Keratinocyte (primary cell): ENCODE measurements at regions not wholly inside any gene's neighbourhood (a gene's known extent, or its start where the extent isn't known, plus 50 kb on each side); places are given as distances from the start of the nearest gene placed in this dataset.

Experiments
- DNase-seq: peaks from one replicate; pipeline ENCODE4 v3.0.0-alpha.2; 2011; ENCODE audit warnings: low read depth, missing footprints, low spot score
- FAIRE-seq: peaks from 2 replicates; lab custom pipeline; 2011; peaks lifted over from hg19 to GRCh38; lab: Jason Lieb, UNC
- H2AFZ ChIP-seq: 2 replicates; pipeline ENCODE4 v1.6.0; 2012; ENCODE audit warnings: low read length, control low read depth, inconsistent platforms; ENCODE audit not compliant: control insufficient read depth
- H3K27ac ChIP-seq: 2 replicates; pipeline ENCODE4 v1.5.1; 2011; ENCODE audit warnings: low read length; ENCODE audit not compliant: control insufficient read depth, insufficient read depth
- H3K27me3 ChIP-seq: 3 replicates; pipeline ENCODE4 v1.6.0; 2011; ENCODE audit warnings: low read length; ENCODE audit not compliant: control insufficient read depth, insufficient read depth; ENCODE audit errors: extremely low read depth
- H3K36me3 ChIP-seq, 2 experiments: 2 replicates in 1 of 2; 3 replicates in 1 of 2; pipeline ENCODE4 v1.5.1; 2011; ENCODE audit warnings: low read length in 2 of 2, mild to moderate bottlenecking in 1 of 2; ENCODE audit not compliant: control insufficient read depth in 2 of 2, insufficient read depth in 2 of 2; ENCODE audit errors: extremely low read depth in 1 of 2
- H3K4me1 ChIP-seq: 3 replicates; pipeline ENCODE4 v1.5.1; 2011; ENCODE audit warnings: low read length; ENCODE audit not compliant: control insufficient read depth, insufficient read depth; ENCODE audit errors: extremely low read depth
- H3K4me2 ChIP-seq: 3 replicates; pipeline ENCODE4 v1.6.0; 2011; ENCODE audit warnings: low read depth, low read length; ENCODE audit not compliant: control insufficient read depth, insufficient read depth; ENCODE audit errors: extremely low read depth
- H3K4me3 ChIP-seq, 3 experiments: fragments of 200-600 bp in 1 of 3; sonication (generic) in 1 of 3; 2 replicates in 2 of 3; 3 replicates in 1 of 3; pipeline ENCODE4 v1.5.1; 2011 to 2016; ENCODE audit warnings: low read length in 3 of 3, mild to moderate bottlenecking in 3 of 3, control low read depth in 2 of 3, inconsistent platforms in 1 of 3, low read depth in 1 of 3, mixed read lengths in 1 of 3, mixed run types in 1 of 3, moderate library complexity in 1 of 3; ENCODE audit not compliant: control insufficient read depth in 2 of 3, insufficient read depth in 2 of 3; ENCODE audit errors: extremely low read depth in 1 of 3
- H3K79me2 ChIP-seq: 2 replicates; pipeline ENCODE4 v1.6.0; 2012; ENCODE audit warnings: low read length; ENCODE audit not compliant: control insufficient read depth, insufficient read depth
- H3K9ac ChIP-seq: 3 replicates; pipeline ENCODE4 v1.6.0; 2011; ENCODE audit warnings: low read length; ENCODE audit not compliant: control insufficient read depth, insufficient read depth; ENCODE audit errors: extremely low read depth
- H3K9me1 ChIP-seq: 3 replicates; pipeline ENCODE4 v1.6.0; 2011; ENCODE audit warnings: low read length; ENCODE audit not compliant: control insufficient read depth, insufficient read depth; ENCODE audit errors: extremely low read depth
- H3K9me3 ChIP-seq: 2 replicates; pipeline ENCODE4 v1.5.1; 2012; ENCODE audit warnings: low read depth, low read length; ENCODE audit not compliant: control insufficient read depth
- H4K20me1 ChIP-seq: 3 replicates; pipeline ENCODE4 v1.6.0; 2011; ENCODE audit warnings: low read length; ENCODE audit not compliant: control insufficient read depth, insufficient read depth; ENCODE audit errors: extremely low read depth
- CTCF ChIP-seq, 3 experiments: IDR thresholded peaks in 1 of 3; conservative IDR thresholded peaks in 1 of 3; optimal IDR thresholded peaks in 1 of 3; 2 replicates in 2 of 3; 3 replicates in 1 of 3; pipeline versions ENCODE3 to v1.5.1; 2011; ENCODE audit warnings: low read length in 3 of 3, mild to moderate bottlenecking in 3 of 3, moderate library complexity in 2 of 3, control low read depth in 1 of 3, inconsistent platforms in 1 of 3; ENCODE audit not compliant: insufficient read depth in 2 of 3; ENCODE audit errors: extremely low read depth in 1 of 3
- EZH2 ChIP-seq: IDR thresholded peaks from one replicate; pipeline ENCODE4 v1.6.1; 2012; ENCODE audit warnings: inconsistent platforms, mild to moderate bottlenecking, low read length, moderate library complexity
- dilution Hi-C: fragments of 300-500 bp; cut with MboI; formaldehyde crosslinking; loops from one replicate; pipeline ENCODE4 v1.7.0; 2020; ENCODE audit warnings: low sequenced_read_pairs; ENCODE audit not compliant: extremely low pct_ligation_motif_present

GRCh38 chr2:78420132-78420531 is 605.4 kb upstream of the REG3G start:
- no peak for FAIRE-seq
- H3K36me3 ChIP-seq: no peaks in the 10 kb centered on the region
- no peaks in the 10 kb centered on the region for H3K9me3 ChIP-seq
- H4K20me1 ChIP-seq: no peaks in the 10 kb centered on the region
- H3K27ac ChIP-seq: no peak overlapping the region
- dilution Hi-C loops: no loop called here
- H3K9me1 ChIP-seq: no peaks in the 10 kb centered on the region
- no peaks in the 10 kb centered on the region for H3K79me2 ChIP-seq
- no peak for TF ChIP-seq CTCF (optimal IDR thresholded peaks at IDR 0.05 in 1 of 3, IDR thresholded peaks at IDR 0.05 in 1 of 3, conservative IDR thresholded peaks at IDR 0.05 in 1 of 3; ENCODE audit: extremely low read depth in 1 of 3, insufficient read depth in 2 of 3, low read length in 3 of 3)
- TF ChIP-seq EZH2: no peak
- H3K4me2 ChIP-seq: no peak overlapping the region
- no peaks in the 10 kb centered on the region for H3K4me1 ChIP-seq
- no peaks in the 10 kb centered on the region for H3K27me3 ChIP-seq
- H3K9ac ChIP-seq: no peak overlapping the region
- DNase-seq: no peak
- no peak overlapping the region for H2AFZ ChIP-seq
- H3K4me3 ChIP-seq: no peak overlapping the region

GRCh38 chr2:78423631-78424030 is 601.9 kb upstream of the REG3G start:
- Histone ChIP-seq H3K9me1 (no peaks in the 10 kb centered on the region), H3K27ac (no peak overlapping the region), H3K4me1 (no peaks in the 10 kb centered on the region), H3K79me2 (no peaks in the 10 kb centered on the region), H3K4me3 (no peak overlapping the region), H3K9me3 (peaks cover 2% of the 10 kb centered on the region), H2AFZ (no peak overlapping the region), H3K27me3 (no peaks in the 10 kb centered on the region), H3K9ac (no peak overlapping the region), H3K4me2 (no peak overlapping the region), H3K36me3 (no peaks in the 10 kb centered on the region), H4K20me1 (no peaks in the 10 kb centered on the region)
- dilution Hi-C loops: no loop called here
- TF ChIP-seq CTCF (optimal IDR thresholded peaks at IDR 0.05 in 1 of 3, IDR thresholded peaks at IDR 0.05 in 1 of 3, conservative IDR thresholded peaks at IDR 0.05 in 1 of 3; ENCODE audit: extremely low read depth in 1 of 3, insufficient read depth in 2 of 3, low read length in 3 of 3) (no peak), EZH2 (no peak)
- FAIRE-seq: no peak
- no peak for DNase-seq
